OCI-LY1 (cell line): ENCODE measurements at regions not wholly inside any gene's neighbourhood (a gene's known extent, or its start where the extent isn't known, plus 50 kb on each side); places are given as distances from the start of the nearest gene placed in this dataset.

ENCODE experiments used
- CTCF ChIP-seq: fragments of 200-600 bp; sonication (generic), shearing (Covaris generic); IDR thresholded peaks from 2 replicates; pipeline ENCODE4 v1.5.1; 2017; ENCODE audit warnings: mild to moderate bottlenecking, antibody characterized with exemption, low read length, moderate library complexity, mixed read lengths
- EZH2 ChIP-seq: fragments of 200-600 bp; sonication (generic), shearing (Covaris generic); IDR thresholded peaks from 2 replicates; pipeline ENCODE4 v1.8.0; 2017; ENCODE audit warnings: borderline replicate concordance, mixed run types, mild to moderate bottlenecking, antibody characterized with exemption, low read length, moderate library complexity, mixed read lengths

GRCh38 chr4:14087921-14088320 lies 460.4 kb upstream of the BOD1L1 start:
- TF ChIP-seq CTCF (no peak), EZH2 (no peak)
